Ishikawa (cell line): ENCODE measurements at regions not wholly inside any gene's neighbourhood (a gene's known extent, or its start where the extent isn't known, plus 50 kb on each side); places are given as distances from the start of the nearest gene placed in this dataset.

Experiments
- CREB1 ChIP-seq: IDR thresholded peaks from 2 replicates; pipeline ENCODE4 v1.6.1; 2012; ENCODE audit warnings: low read depth
- NFIC ChIP-seq: IDR thresholded peaks from 2 replicates; pipeline ENCODE4 v1.6.1; 2012
- RAD21 ChIP-seq: IDR thresholded peaks from 2 replicates; pipeline ENCODE4 v1.6.1; 2012; ENCODE audit warnings: low read depth
- YY1 ChIP-seq: IDR thresholded peaks from 2 replicates; pipeline ENCODE4 v1.6.1; 2012; ENCODE audit warnings: low read depth
- ZBTB7A ChIP-seq: IDR thresholded peaks from 2 replicates; pipeline ENCODE4 v1.6.1; 2012; ENCODE audit warnings: low read depth

DNA sequence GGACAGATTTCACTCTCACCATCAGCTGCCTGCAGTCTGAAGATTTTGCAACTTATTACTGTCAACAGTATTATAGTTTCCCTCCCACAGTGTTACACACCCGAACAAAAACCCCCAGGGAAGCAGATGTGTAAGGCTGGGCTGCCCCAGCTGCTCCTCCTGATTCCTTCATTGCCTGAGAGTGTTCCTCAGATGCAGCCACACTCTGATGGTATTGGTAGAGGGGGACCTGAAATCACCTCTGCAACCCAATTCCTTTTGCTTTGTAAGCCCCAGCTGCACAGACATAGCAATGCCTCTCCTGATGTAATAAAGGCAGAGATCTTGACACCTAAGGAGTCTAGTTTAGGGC lies 1529.8 kb downstream of the RPIA start:
- no peak for TF ChIP-seq RAD21
- TF ChIP-seq ZBTB7A: no peak
- TF ChIP-seq YY1: no peak
- TF ChIP-seq NFIC: no peak
- no peak for TF ChIP-seq CREB1
